ENCODE measurements at regions not wholly inside any gene's neighbourhood (a gene's known extent, or its start where the extent isn't known, plus 50 kb on each side); places are given as distances from the start of the nearest gene placed in this dataset.

GRCh38 chr21:39034590-39035536 lies 148.4 kb downstream of the PSMG1 start (continued):
- TF ChIP-seq REST (IDR thresholded peaks at IDR 0.05; ENCODE audit: unreplicated experiment) (no peak), ETS1 (IDR thresholded peaks at IDR 0.05) (no peak)

DNA sequence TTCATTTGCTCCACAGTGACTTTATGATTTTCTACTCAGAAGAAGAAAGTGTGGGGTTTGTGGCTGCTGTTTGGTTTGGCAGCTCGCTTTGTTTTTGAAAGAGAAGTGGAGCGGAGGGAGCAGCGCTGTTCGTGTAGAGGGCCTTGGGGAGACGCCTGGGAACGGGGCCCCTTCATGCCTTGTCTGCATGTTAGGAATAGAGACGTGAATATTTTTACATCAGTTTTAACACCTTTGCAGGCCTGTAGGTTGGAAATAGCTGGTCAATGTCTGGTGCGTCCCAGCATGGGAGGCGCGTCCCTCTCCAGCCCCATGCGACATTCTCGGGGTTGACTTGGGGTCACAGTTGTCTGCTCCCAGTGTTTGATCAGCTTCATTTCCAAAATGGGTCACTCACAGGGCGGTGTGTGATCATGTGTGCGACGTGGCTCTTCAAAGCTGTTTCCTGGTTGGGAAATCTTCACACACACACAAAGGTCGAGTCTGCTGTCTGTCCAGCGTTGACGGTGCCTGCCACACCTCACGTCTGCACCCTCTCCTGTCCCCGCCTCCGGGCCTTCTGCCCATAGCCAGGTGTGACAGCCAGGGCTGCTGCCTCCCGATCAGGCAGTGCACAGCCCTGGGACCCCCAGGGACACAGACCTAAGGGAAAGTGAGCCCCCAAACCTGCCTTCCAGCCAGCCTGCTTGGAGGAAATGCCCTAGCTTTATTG lies 149.2 kb downstream of the PSMG1 start:
- peak overlapping the region; percentile 90 for H2AFZ ChIP-seq
- no peaks in the 10 kb centered on the region for H3K79me2 ChIP-seq (replicated peaks; ENCODE audit: insufficient read depth)
- Mint-ChIP-seq H3K27ac (no peak overlapping the region), H3K4me3 (no peak overlapping the region), H3K27me3 (ENCODE audit: insufficient read depth, low read depth, poor library complexity) (peaks cover 8% of the 10 kb centered on the region), H3K4me1 (peaks cover 29% of the 10 kb centered on the region), H3K36me3 (ENCODE audit: low read depth) (peaks cover 4% of the 10 kb centered on the region; the same call in 1 of the 3 replicates), H3K9me3 (no peaks in the 10 kb centered on the region; the same call in 2 of the 3 replicates)
- no peak overlapping the region for H3K27ac ChIP-seq (ENCODE audit: low read depth)
- ATAC-seq = no peak
- H3K36me3 ChIP-seq (ENCODE audit: insufficient read depth) = no peaks in the 10 kb centered on the region
- H3F3A ChIP-seq (replicated peaks; ENCODE audit: low read depth) = no peaks in the 10 kb centered on the region
- no peak for DNase-seq (ENCODE audit: low spot score)
- 0 out of 2 replicates have a peak, but pooled peaks cover 3% of the 10 kb centered on the region for H3K9me2 ChIP-seq (ENCODE audit: insufficient read depth)
- no peak overlapping the region for H3K4me2 ChIP-seq
- no peaks in the 10 kb centered on the region for H3K27me3 ChIP-seq (ENCODE audit: insufficient read depth)
- H4K20me1 ChIP-seq (replicated peaks; ENCODE audit: insufficient read depth) = no peaks in the 10 kb centered on the region
- H3K4me1 ChIP-seq (ENCODE audit: insufficient read depth) = peaks cover 18% of the 10 kb centered on the region
- H3K4me3 ChIP-seq = no peak overlapping the region
- TF ChIP-seq POLR2AphosphoS5 (IDR thresholded peaks at IDR 0.05; ENCODE audit: low read depth) = no peak
- TF ChIP-seq REST (IDR thresholded peaks at IDR 0.05; ENCODE audit: unreplicated experiment) = no peak
- TF ChIP-seq, protein P1, sequence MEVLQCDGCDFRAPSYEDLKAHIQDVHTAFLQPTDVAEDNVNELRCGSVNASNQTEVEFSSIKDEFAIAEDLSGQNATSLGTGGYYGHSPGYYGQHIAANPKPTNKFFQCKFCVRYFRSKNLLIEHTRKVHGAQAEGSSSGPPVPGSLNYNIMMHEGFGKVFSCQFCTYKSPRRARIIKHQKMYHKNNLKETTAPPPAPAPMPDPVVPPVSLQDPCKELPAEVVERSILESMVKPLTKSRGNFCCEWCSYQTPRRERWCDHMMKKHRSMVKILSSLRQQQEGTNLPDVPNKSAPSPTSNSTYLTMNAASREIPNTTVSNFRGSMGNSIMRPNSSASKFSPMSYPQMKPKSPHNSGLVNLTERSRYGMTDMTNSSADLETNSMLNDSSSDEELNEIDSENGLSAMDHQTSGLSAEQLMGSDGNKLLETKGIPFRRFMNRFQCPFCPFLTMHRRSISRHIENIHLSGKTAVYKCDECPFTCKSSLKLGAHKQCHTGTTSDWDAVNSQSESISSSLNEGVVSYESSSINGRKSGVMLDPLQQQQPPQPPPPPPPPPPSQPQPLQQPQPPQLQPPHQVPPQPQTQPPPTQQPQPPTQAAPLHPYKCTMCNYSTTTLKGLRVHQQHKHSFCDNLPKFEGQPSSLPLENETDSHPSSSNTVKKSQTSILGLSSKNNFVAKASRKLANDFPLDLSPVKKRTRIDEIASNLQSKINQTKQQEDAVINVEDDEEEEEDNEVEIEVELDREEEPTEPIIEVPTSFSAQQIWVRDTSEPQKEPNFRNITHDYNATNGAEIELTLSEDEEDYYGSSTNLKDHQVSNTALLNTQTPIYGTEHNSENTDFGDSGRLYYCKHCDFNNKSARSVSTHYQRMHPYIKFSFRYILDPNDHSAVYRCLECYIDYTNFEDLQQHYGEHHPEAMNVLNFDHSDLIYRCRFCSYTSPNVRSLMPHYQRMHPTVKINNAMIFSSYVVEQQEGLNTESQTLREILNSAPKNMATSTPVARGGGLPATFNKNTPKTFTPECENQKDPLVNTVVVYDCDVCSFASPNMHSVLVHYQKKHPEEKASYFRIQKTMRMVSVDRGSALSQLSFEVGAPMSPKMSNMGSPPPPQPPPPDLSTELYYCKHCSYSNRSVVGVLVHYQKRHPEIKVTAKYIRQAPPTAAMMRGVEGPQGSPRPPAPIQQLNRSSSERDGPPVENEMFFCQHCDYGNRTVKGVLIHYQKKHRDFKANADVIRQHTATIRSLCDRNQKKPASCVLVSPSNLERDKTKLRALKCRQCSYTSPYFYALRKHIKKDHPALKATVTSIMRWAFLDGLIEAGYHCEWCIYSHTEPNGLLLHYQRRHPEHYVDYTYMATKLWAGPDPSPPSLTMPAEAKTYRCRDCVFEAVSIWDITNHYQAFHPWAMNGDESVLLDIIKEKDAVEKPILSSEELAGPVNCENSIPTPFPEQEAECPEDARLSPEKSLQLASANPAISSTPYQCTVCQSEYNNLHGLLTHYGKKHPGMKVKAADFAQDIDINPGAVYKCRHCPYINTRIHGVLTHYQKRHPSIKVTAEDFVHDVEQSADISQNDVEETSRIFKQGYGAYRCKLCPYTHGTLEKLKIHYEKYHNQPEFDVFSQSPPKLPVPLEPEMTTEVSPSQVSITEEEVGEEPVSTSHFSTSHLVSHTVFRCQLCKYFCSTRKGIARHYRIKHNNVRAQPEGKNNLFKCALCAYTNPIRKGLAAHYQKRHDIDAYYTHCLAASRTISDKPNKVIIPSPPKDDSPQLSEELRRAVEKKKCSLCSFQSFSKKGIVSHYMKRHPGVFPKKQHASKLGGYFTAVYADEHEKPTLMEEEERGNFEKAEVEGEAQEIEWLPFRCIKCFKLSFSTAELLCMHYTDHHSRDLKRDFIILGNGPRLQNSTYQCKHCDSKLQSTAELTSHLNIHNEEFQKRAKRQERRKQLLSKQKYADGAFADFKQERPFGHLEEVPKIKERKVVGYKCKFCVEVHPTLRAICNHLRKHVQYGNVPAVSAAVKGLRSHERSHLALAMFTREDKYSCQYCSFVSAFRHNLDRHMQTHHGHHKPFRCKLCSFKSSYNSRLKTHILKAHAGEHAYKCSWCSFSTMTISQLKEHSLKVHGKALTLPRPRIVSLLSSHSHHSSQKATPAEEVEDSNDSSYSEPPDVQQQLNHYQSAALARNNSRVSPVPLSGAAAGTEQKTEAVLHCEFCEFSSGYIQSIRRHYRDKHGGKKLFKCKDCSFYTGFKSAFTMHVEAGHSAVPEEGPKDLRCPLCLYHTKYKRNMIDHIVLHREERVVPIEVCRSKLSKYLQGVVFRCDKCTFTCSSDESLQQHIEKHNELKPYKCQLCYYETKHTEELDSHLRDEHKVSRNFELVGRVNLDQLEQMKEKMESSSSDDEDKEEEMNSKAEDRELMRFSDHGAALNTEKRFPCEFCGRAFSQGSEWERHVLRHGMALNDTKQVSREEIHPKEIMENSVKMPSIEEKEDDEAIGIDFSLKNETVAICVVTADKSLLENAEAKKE (CRISPR knock-in tag; IDR thresholded peaks at IDR 0.05) = no peak
- TF ChIP-seq CREB1 (CRISPR knock-in tag; IDR thresholded peaks at IDR 0.05; ENCODE audit: low read depth) = no peak
- no peak for TF ChIP-seq EZH2phosphoT487 (IDR thresholded peaks at IDR 0.05; ENCODE audit: unreplicated experiment)
- TF ChIP-seq ZNF114 (CRISPR knock-in tag; IDR thresholded peaks at IDR 0.05) = no peak
